ENCODE measurements at regions not wholly inside any gene's neighbourhood (a gene's known extent, or its start where the extent isn't known, plus 50 kb on each side); places are given as distances from the start of the nearest gene placed in this dataset.
A peak's percentile ranks its signal among the peaks of the same experiment; 100 is the strongest.
"Not testable (repeated sequence)": the region's sequence is repeated elsewhere in the genome, so short reads cannot be mapped to it uniquely, and the experiment has no call there.

GRCh38 chr11:13184295-13184794 is 93.2 kb upstream of the BMAL1 start:
- no peak for DNase-seq

- DNase-seq: no peak
Observed at GRCh38 chr11:13188179-13188578, 89.4 kb upstream of the BMAL1 start.

GRCh38 chr11:13189561-13190426 is 87.8 kb upstream of the BMAL1 start:
- DNase-seq: no peak

GRCh38 chr11:13193613-13194012 is 84.0 kb upstream of the BMAL1 start:
- no peak for DNase-seq

GRCh38 chr11:13197374-13197773 is 80.2 kb upstream of the BMAL1 start:
- DNase-seq: not testable (repeated sequence)

GRCh38 chr11:13205486-13205885 is 72.1 kb upstream of the BMAL1 start:
- no peak for DNase-seq

GRCh38 chr11:13206086-13206640 is 71.4 kb upstream of the BMAL1 start:
- DNase-seq: no peak

- DNase-seq: no peak
Observed at GRCh38 chr11:13207270-13207664, 70.3 kb upstream of the BMAL1 start.

GRCh38 chr11:13207665-13208594 is 69.7 kb upstream of the BMAL1 start:
- peak; percentile 30 for DNase-seq

GRCh38 chr11:13208921-13209320 is 68.7 kb upstream of the BMAL1 start:
- DNase-seq: no peak

GRCh38 chr11:13209379-13209778 is 68.2 kb upstream of the BMAL1 start:
- no peak for DNase-seq

GRCh38 chr11:13210424-13210823 is 67.2 kb upstream of the BMAL1 start:
- peak; percentile 25 for DNase-seq

GRCh38 chr11:13214276-13214675 is 63.3 kb upstream of the BMAL1 start:
- no peak for DNase-seq

GRCh38 chr11:13215149-13215548 is 62.4 kb upstream of the BMAL1 start:
- no peak for DNase-seq

GRCh38 chr11:13216019-13216710 is 61.4 kb upstream of the BMAL1 start:
- DNase-seq: peak; percentile 33

GRCh38 chr11:13216711-13217075 is 60.9 kb upstream of the BMAL1 start:
- DNase-seq: no peak

GRCh38 chr11:13218685-13219084 is 58.9 kb upstream of the BMAL1 start:
- not testable (repeated sequence) for DNase-seq

GRCh38 chr11:13220148-13220547 is 57.4 kb upstream of the BMAL1 start:
- no peak for DNase-seq

GRCh38 chr11:13221722-13222121 is 55.9 kb upstream of the BMAL1 start:
- DNase-seq: no peak

- no peak for DNase-seq
Observed at GRCh38 chr11:13222285-13222684, 55.3 kb upstream of the BMAL1 start.

GRCh38 chr11:13223112-13223511 is 54.5 kb upstream of the BMAL1 start:
- DNase-seq: no peak

GRCh38 chr11:13224324-13224723 is 53.3 kb upstream of the BMAL1 start:
- no peak for DNase-seq

All from activated naive CD4-positive, alpha-beta T cell treated with Interleukin-2 at 50 U/mL for 16 hours (primary cell).